ENCODE measurements at regions not wholly inside any gene's neighbourhood (a gene's known extent, or its start where the extent isn't known, plus 50 kb on each side); places are given as distances from the start of the nearest gene placed in this dataset.
"Not testable (repeated sequence)": the region's sequence is repeated elsewhere in the genome, so short reads cannot be mapped to it uniquely, and the experiment has no call there.

- Histone ChIP-seq H3K36me3 (ENCODE audit: control insufficient read depth, insufficient read depth, low read length) (no peaks in the 10 kb centered on the region), H3K27me3 (ENCODE audit: control insufficient read depth, insufficient read depth, low read length) (no peaks in the 10 kb centered on the region), H3K9me3 (ENCODE audit: control insufficient read depth, insufficient read depth, low read length) (no peaks in the 10 kb centered on the region), H3K4me1 (ENCODE audit: control insufficient read depth, insufficient read depth, low read length) (no peaks in the 10 kb centered on the region), H3K27ac (ENCODE audit: low read depth, low read length) (no peak overlapping the region), H3K4me3 (ENCODE audit: low read depth, low read length) (no peak overlapping the region), H3K9ac (ENCODE audit: low read depth, low read length) (no peak overlapping the region)
These were observed 57.3 kb upstream of the ADGRA3 start for GRCh38 chr4:22573198-22573597.

- Histone ChIP-seq H3K27ac (ENCODE audit: low read depth, low read length) (no peak overlapping the region), H3K36me3 (ENCODE audit: control insufficient read depth, insufficient read depth, low read length) (no peaks in the 10 kb centered on the region), H3K9me3 (ENCODE audit: control insufficient read depth, insufficient read depth, low read length) (no peaks in the 10 kb centered on the region), H3K4me1 (ENCODE audit: control insufficient read depth, insufficient read depth, low read length) (no peaks in the 10 kb centered on the region), H3K4me3 (ENCODE audit: low read depth, low read length) (no peak overlapping the region), H3K9ac (ENCODE audit: low read depth, low read length) (no peak overlapping the region), H3K27me3 (ENCODE audit: control insufficient read depth, insufficient read depth, low read length) (no peaks in the 10 kb centered on the region)
These were observed 57.8 kb upstream of the ADGRA3 start for GRCh38 chr4:22573641-22574040.

GRCh38 chr4:22574424-22574823 lies 58.6 kb upstream of the ADGRA3 start:
- H3K4me3 ChIP-seq (ENCODE audit: low read depth, low read length) = no peak overlapping the region
- no peaks in the 10 kb centered on the region for H3K27me3 ChIP-seq (ENCODE audit: control insufficient read depth, insufficient read depth, low read length)
- no peaks in the 10 kb centered on the region for H3K36me3 ChIP-seq (ENCODE audit: control insufficient read depth, insufficient read depth, low read length)
- no peak overlapping the region for H3K9ac ChIP-seq (ENCODE audit: low read depth, low read length)
- no peaks in the 10 kb centered on the region for H3K4me1 ChIP-seq (ENCODE audit: control insufficient read depth, insufficient read depth, low read length)
- H3K9me3 ChIP-seq (ENCODE audit: control insufficient read depth, insufficient read depth, low read length) = no peaks in the 10 kb centered on the region
- H3K27ac ChIP-seq (ENCODE audit: low read depth, low read length) = no peak overlapping the region

- no peak overlapping the region for H3K4me3 ChIP-seq (ENCODE audit: low read depth, low read length)
- no peaks in the 10 kb centered on the region for H3K4me1 ChIP-seq (ENCODE audit: control insufficient read depth, insufficient read depth, low read length)
- no peak overlapping the region for H3K9ac ChIP-seq (ENCODE audit: low read depth, low read length)
- H3K36me3 ChIP-seq (ENCODE audit: control insufficient read depth, insufficient read depth, low read length) = no peaks in the 10 kb centered on the region
- no peak overlapping the region for H3K27ac ChIP-seq (ENCODE audit: low read depth, low read length)
- no peaks in the 10 kb centered on the region for H3K27me3 ChIP-seq (ENCODE audit: control insufficient read depth, insufficient read depth, low read length)
- H3K9me3 ChIP-seq (ENCODE audit: control insufficient read depth, insufficient read depth, low read length) = no peaks in the 10 kb centered on the region
These were observed 59.0 kb upstream of the ADGRA3 start for GRCh38 chr4:22574880-22575279.

GRCh38 chr4:22587253-22587652 lies 71.4 kb upstream of the ADGRA3 start:
- Histone ChIP-seq H3K27ac (ENCODE audit: low read depth, low read length) (no peak overlapping the region), H3K4me1 (ENCODE audit: control insufficient read depth, insufficient read depth, low read length) (no peaks in the 10 kb centered on the region), H3K36me3 (ENCODE audit: control insufficient read depth, insufficient read depth, low read length) (no peaks in the 10 kb centered on the region), H3K27me3 (ENCODE audit: control insufficient read depth, insufficient read depth, low read length) (no peaks in the 10 kb centered on the region), H3K4me3 (ENCODE audit: low read depth, low read length) (no peak overlapping the region), H3K9ac (ENCODE audit: low read depth, low read length) (no peak overlapping the region), H3K9me3 (ENCODE audit: control insufficient read depth, insufficient read depth, low read length) (no peaks in the 10 kb centered on the region)

GRCh38 chr4:22593933-22594332 lies 78.1 kb upstream of the ADGRA3 start:
- Histone ChIP-seq H3K27ac (ENCODE audit: low read depth, low read length) (no peak overlapping the region), H3K36me3 (ENCODE audit: control insufficient read depth, insufficient read depth, low read length) (no peaks in the 10 kb centered on the region), H3K9me3 (ENCODE audit: control insufficient read depth, insufficient read depth, low read length) (no peaks in the 10 kb centered on the region), H3K4me3 (ENCODE audit: low read depth, low read length) (no peak overlapping the region), H3K4me1 (ENCODE audit: control insufficient read depth, insufficient read depth, low read length) (no peaks in the 10 kb centered on the region), H3K9ac (ENCODE audit: low read depth, low read length) (no peak overlapping the region), H3K27me3 (ENCODE audit: control insufficient read depth, insufficient read depth, low read length) (no peaks in the 10 kb centered on the region)

GRCh38 chr4:22595684-22596083 lies 79.8 kb upstream of the ADGRA3 start:
- H3K9me3 ChIP-seq (ENCODE audit: control insufficient read depth, insufficient read depth, low read length) = no peaks in the 10 kb centered on the region
- H3K36me3 ChIP-seq (ENCODE audit: control insufficient read depth, insufficient read depth, low read length) = no peaks in the 10 kb centered on the region
- no peaks in the 10 kb centered on the region for H3K4me1 ChIP-seq (ENCODE audit: control insufficient read depth, insufficient read depth, low read length)
- no peak overlapping the region for H3K4me3 ChIP-seq (ENCODE audit: low read depth, low read length)
- H3K27me3 ChIP-seq (ENCODE audit: control insufficient read depth, insufficient read depth, low read length) = no peaks in the 10 kb centered on the region
- no peak overlapping the region for H3K27ac ChIP-seq (ENCODE audit: low read depth, low read length)
- no peak overlapping the region for H3K9ac ChIP-seq (ENCODE audit: low read depth, low read length)

GRCh38 chr4:22596409-22596808 lies 80.5 kb upstream of the ADGRA3 start:
- Histone ChIP-seq H3K27ac (ENCODE audit: low read depth, low read length) (no peak overlapping the region), H3K4me3 (ENCODE audit: low read depth, low read length) (no peak overlapping the region), H3K4me1 (ENCODE audit: control insufficient read depth, insufficient read depth, low read length) (no peaks in the 10 kb centered on the region)

GRCh38 chr4:22597471-22597870 lies 81.6 kb upstream of the ADGRA3 start:
- Histone ChIP-seq H3K4me1 (ENCODE audit: control insufficient read depth, insufficient read depth, low read length) (no peaks in the 10 kb centered on the region), H3K27ac (ENCODE audit: low read depth, low read length) (no peak overlapping the region), H3K9me3 (ENCODE audit: control insufficient read depth, insufficient read depth, low read length) (no peaks in the 10 kb centered on the region), H3K4me3 (ENCODE audit: low read depth, low read length) (no peak overlapping the region), H3K9ac (ENCODE audit: low read depth, low read length) (no peak overlapping the region), H3K27me3 (ENCODE audit: control insufficient read depth, insufficient read depth, low read length) (no peaks in the 10 kb centered on the region), H3K36me3 (ENCODE audit: control insufficient read depth, insufficient read depth, low read length) (no peaks in the 10 kb centered on the region)

More at GRCh38 chr4:22596409-22596808, 80.5 kb upstream of the ADGRA3 start:
- H3K27me3 ChIP-seq (ENCODE audit: control insufficient read depth, insufficient read depth, low read length) = no peaks in the 10 kb centered on the region
- no peaks in the 10 kb centered on the region for H3K36me3 ChIP-seq (ENCODE audit: control insufficient read depth, insufficient read depth, low read length)
- no peaks in the 10 kb centered on the region for H3K9me3 ChIP-seq (ENCODE audit: control insufficient read depth, insufficient read depth, low read length)
- H3K9ac ChIP-seq (ENCODE audit: low read depth, low read length) = no peak overlapping the region

- H3K36me3 ChIP-seq (ENCODE audit: control insufficient read depth, insufficient read depth, low read length); H3K9me3 ChIP-seq (ENCODE audit: control insufficient read depth, insufficient read depth, low read length); H3K9ac ChIP-seq (ENCODE audit: low read depth, low read length): not testable (repeated sequence)
These were observed 82.5 kb upstream of the ADGRA3 start for GRCh38 chr4:22598113-22599047.

GRCh38 chr4:22599228-22599928 lies 83.5 kb upstream of the ADGRA3 start:
- not testable (repeated sequence) for H3K4me1 ChIP-seq (ENCODE audit: control insufficient read depth, insufficient read depth, low read length); H3K27me3 ChIP-seq (ENCODE audit: control insufficient read depth, insufficient read depth, low read length); H3K36me3 ChIP-seq (ENCODE audit: control insufficient read depth, insufficient read depth, low read length); H3K27ac ChIP-seq (ENCODE audit: low read depth, low read length); H3K9me3 ChIP-seq (ENCODE audit: control insufficient read depth, insufficient read depth, low read length); H3K4me3 ChIP-seq (ENCODE audit: low read depth, low read length); H3K9ac ChIP-seq (ENCODE audit: low read depth, low read length)

More at GRCh38 chr4:22598113-22599047, 82.5 kb upstream of the ADGRA3 start:
- H3K27me3 ChIP-seq (ENCODE audit: control insufficient read depth, insufficient read depth, low read length); H3K4me3 ChIP-seq (ENCODE audit: low read depth, low read length); H3K27ac ChIP-seq (ENCODE audit: low read depth, low read length); H3K4me1 ChIP-seq (ENCODE audit: control insufficient read depth, insufficient read depth, low read length): not testable (repeated sequence)
